ENCODE measurements at regions not wholly inside any gene's neighbourhood (a gene's known extent, or its start where the extent isn't known, plus 50 kb on each side); places are given as distances from the start of the nearest gene placed in this dataset.

DNA sequence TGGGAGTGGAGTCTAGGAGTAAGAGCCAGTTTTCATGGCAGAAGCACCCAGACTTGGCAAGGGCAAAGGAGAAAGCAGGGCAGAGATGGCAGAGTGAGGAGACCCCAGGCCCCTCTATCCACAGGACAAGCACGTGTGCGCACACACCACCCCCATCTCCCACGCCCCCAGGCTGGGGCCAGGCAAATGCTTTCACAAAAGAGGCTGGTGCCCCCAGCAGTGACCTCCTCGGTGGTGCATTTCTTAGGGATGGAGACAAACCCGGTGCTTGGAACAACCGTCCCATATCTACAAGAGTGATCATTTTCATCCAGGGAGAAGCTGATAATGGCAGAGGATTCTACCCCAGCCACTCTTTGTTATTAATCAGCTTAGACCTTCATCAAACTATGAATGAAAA lies 62.0 kb downstream of the KCNF1 start:
- TF ChIP-seq, protein P1, sequence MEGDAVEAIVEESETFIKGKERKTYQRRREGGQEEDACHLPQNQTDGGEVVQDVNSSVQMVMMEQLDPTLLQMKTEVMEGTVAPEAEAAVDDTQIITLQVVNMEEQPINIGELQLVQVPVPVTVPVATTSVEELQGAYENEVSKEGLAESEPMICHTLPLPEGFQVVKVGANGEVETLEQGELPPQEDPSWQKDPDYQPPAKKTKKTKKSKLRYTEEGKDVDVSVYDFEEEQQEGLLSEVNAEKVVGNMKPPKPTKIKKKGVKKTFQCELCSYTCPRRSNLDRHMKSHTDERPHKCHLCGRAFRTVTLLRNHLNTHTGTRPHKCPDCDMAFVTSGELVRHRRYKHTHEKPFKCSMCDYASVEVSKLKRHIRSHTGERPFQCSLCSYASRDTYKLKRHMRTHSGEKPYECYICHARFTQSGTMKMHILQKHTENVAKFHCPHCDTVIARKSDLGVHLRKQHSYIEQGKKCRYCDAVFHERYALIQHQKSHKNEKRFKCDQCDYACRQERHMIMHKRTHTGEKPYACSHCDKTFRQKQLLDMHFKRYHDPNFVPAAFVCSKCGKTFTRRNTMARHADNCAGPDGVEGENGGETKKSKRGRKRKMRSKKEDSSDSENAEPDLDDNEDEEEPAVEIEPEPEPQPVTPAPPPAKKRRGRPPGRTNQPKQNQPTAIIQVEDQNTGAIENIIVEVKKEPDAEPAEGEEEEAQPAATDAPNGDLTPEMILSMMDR (IDR thresholded peaks at IDR 0.05; ENCODE audit: borderline replicate concordance, extremely low read depth, insufficient read depth): no peak
- DNase-seq (no peak), FAIRE-seq (no peak)
- Histone ChIP-seq H3K9ac (ENCODE audit: low read length in 3 of 3) (no peak overlapping the region), H3K9me3 (ENCODE audit: control insufficient read depth in 2 of 3, insufficient read depth in 1 of 3, low read length in 3 of 3) (no peaks in the 10 kb centered on the region), H3K27me3 (ENCODE audit: control insufficient read depth, insufficient read depth, low read length) (no peaks in the 10 kb centered on the region), H3K27ac (ENCODE audit: low read depth in 2 of 2, low read length in 2 of 2) (no peak overlapping the region), H3K36me3 (ENCODE audit: control insufficient read depth in 2 of 3, insufficient read depth in 3 of 3, low read length in 3 of 3) (no peaks in the 10 kb centered on the region), H3K4me3 (ENCODE audit: low read length in 3 of 3) (no peak overlapping the region), H3K4me1 (ENCODE audit: control insufficient read depth in 2 of 3, insufficient read depth in 2 of 3, low read depth in 1 of 3, low read length in 3 of 3) (no peaks in the 10 kb centered on the region)
- intact Hi-C loops (cut with DNase I): no loop called here

DNA sequence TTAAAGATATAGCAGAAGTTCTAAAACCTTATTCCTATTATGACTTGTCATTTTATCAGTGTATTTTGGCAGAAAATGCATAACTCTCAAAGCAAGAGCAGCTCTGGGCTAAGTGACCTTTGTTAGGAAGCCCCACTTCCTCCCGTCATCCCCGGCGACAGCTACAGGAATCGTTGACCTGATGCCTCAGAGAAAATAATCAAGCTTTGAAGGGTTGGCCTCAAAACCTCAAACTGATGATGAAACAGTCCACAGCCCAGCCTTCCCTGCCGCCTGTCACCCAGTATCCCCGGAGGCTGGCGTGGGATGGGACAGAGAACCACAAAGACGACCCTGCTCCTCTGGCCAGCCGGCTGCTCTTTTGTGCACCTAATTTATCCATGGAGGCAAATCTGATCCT lies 65.3 kb downstream of the KCNF1 start:
- intact Hi-C loops (cut with DNase I): no loop called here
- H3K4me3 ChIP-seq (ENCODE audit: low read length in 3 of 3): no peak overlapping the region
- FAIRE-seq (no peak), DNase-seq (no peak)
- no peaks in the 10 kb centered on the region for H3K36me3 ChIP-seq (ENCODE audit: control insufficient read depth in 2 of 3, insufficient read depth in 3 of 3, low read length in 3 of 3)
- no peak overlapping the region for H3K9ac ChIP-seq (ENCODE audit: low read length in 3 of 3)
- H3K27ac ChIP-seq (ENCODE audit: low read depth in 2 of 2, low read length in 2 of 2): no peak overlapping the region
- TF ChIP-seq, protein P1 (IDR thresholded peaks at IDR 0.05; ENCODE audit: borderline replicate concordance, extremely low read depth, insufficient read depth): no peak
- H3K9me3 ChIP-seq (ENCODE audit: control insufficient read depth in 2 of 3, insufficient read depth in 1 of 3, low read length in 3 of 3): no peaks in the 10 kb centered on the region
- H3K4me1 ChIP-seq (ENCODE audit: control insufficient read depth in 2 of 3, insufficient read depth in 2 of 3, low read depth in 1 of 3, low read length in 3 of 3): no peaks in the 10 kb centered on the region
- H3K27me3 ChIP-seq (ENCODE audit: control insufficient read depth, insufficient read depth, low read length): no peaks in the 10 kb centered on the region

DNA sequence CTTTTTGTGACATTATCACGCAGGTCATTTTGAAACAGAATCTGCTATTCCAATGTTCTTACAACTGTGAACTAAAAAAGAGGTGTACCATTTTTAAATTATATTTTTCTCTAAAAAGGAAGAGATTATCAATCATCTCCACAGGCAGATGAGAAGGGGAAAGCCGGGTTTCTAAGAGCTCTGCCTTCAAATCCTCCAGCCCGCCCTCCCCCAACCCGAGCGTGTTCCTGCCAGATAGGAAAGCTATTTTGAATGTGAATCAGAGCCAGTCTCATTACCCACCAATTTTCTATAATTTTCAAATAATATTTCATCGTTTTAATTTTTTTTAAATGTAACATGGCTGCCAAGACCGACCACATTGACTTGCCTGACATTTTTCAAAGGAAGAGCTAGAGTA lies 65.9 kb downstream of the KCNF1 start:
- no peaks in the 10 kb centered on the region for H3K4me1 ChIP-seq (ENCODE audit: control insufficient read depth in 2 of 3, insufficient read depth in 2 of 3, low read depth in 1 of 3, low read length in 3 of 3)
- no peaks in the 10 kb centered on the region for H3K9me3 ChIP-seq (ENCODE audit: control insufficient read depth in 2 of 3, insufficient read depth in 1 of 3, low read length in 3 of 3)
- no peaks in the 10 kb centered on the region for H3K36me3 ChIP-seq (ENCODE audit: control insufficient read depth in 2 of 3, insufficient read depth in 3 of 3, low read length in 3 of 3)
- H3K27ac ChIP-seq (ENCODE audit: low read depth in 2 of 2, low read length in 2 of 2): no peak overlapping the region
- intact Hi-C loops (cut with DNase I): no loop called here
- TF ChIP-seq, protein P1 (IDR thresholded peaks at IDR 0.05; ENCODE audit: borderline replicate concordance, extremely low read depth, insufficient read depth): no peak
- no peaks in the 10 kb centered on the region for H3K27me3 ChIP-seq (ENCODE audit: control insufficient read depth, insufficient read depth, low read length)
- no peak for DNase-seq
- no peak overlapping the region for H3K9ac ChIP-seq (ENCODE audit: low read length in 3 of 3)
- no peak for FAIRE-seq
- H3K4me3 ChIP-seq (ENCODE audit: low read length in 3 of 3): no peak overlapping the region

DNA sequence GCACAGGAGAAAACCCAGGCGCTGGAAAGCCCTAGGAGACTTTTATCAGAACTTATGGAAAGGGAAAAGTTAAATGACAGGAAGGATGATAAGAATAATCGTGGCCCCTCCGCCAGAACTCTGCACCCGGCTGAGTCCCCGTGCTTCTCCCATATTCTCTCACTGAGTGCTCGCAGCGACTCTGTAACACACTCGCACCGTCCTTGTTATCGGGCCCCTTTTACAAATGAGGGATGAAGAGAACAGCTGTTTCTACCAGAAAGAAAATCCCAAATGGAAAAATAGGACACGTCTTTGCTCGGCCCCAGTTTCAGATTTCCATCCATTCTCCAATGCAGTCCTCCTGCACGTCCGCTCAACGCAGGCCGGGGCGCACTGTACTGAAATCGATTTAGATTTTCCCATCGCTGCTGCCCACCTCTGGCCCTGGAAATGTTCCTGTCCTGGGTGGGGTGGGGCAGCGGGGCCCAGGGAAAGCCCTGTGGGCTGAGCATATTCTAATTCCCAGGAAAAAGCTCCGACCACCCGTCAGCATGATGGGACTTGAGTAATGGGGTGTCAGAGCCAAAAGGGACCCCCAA lies 66.4 kb downstream of the KCNF1 start:
- no peaks in the 10 kb centered on the region for H3K4me1 ChIP-seq (ENCODE audit: control insufficient read depth in 2 of 3, insufficient read depth in 2 of 3, low read depth in 1 of 3, low read length in 3 of 3)
- H3K27ac ChIP-seq (ENCODE audit: low read depth in 2 of 2, low read length in 2 of 2): no peak overlapping the region
- intact Hi-C loops (cut with DNase I): no loop called here

More for the DNA sequence above, 66.4 kb downstream of the KCNF1 start:
- TF ChIP-seq, protein P1 (IDR thresholded peaks at IDR 0.05; ENCODE audit: borderline replicate concordance, extremely low read depth, insufficient read depth): no peak
- Histone ChIP-seq H3K9me3 (ENCODE audit: control insufficient read depth in 2 of 3, insufficient read depth in 1 of 3, low read length in 3 of 3) (no peaks in the 10 kb centered on the region), H3K27me3 (ENCODE audit: control insufficient read depth, insufficient read depth, low read length) (no peaks in the 10 kb centered on the region), H3K4me3 (ENCODE audit: low read length in 3 of 3) (no peak overlapping the region), H3K36me3 (ENCODE audit: control insufficient read depth in 2 of 3, insufficient read depth in 3 of 3, low read length in 3 of 3) (no peaks in the 10 kb centered on the region), H3K9ac (ENCODE audit: low read length in 3 of 3) (no peak overlapping the region)
- no peak for FAIRE-seq
- no peak for DNase-seq
